ENCODE measurements at regions not wholly inside any gene's neighbourhood (a gene's known extent, or its start where the extent isn't known, plus 50 kb on each side); places are given as distances from the start of the nearest gene placed in this dataset.
A peak's percentile ranks its signal among the peaks of the same experiment; 100 is the strongest.
"Not testable (repeated sequence)": the region's sequence is repeated elsewhere in the genome, so short reads cannot be mapped to it uniquely, and the experiment has no call there.

GRCh38 chr5:1983401-1983800 is 100.7 kb upstream of the IRX4 start:
- H3K9me3 ChIP-seq, result no peaks in the 10 kb centered on the region
- DNase-seq, result no peak
- no peaks in the 10 kb centered on the region for H3K4me1 ChIP-seq
- intact Hi-C loops (cut with DNase I), result no loop called here
- no peak for TF ChIP-seq CTCF (IDR thresholded peaks at IDR 0.05)
- no peak overlapping the region for H3K4me3 ChIP-seq
- ATAC-seq, result no peak
- H3K36me3 ChIP-seq, result no peaks in the 10 kb centered on the region
- no peaks in the 10 kb centered on the region for H3K27me3 ChIP-seq (ENCODE audit: low read depth)
- no peak overlapping the region for H3K27ac ChIP-seq

- H3K4me1 ChIP-seq; intact Hi-C loops (cut with DNase I); ATAC-seq; DNase-seq; H3K9me3 ChIP-seq; H3K4me3 ChIP-seq; H3K36me3 ChIP-seq; H3K27me3 ChIP-seq (ENCODE audit: low read depth); H3K27ac ChIP-seq: not testable (repeated sequence)
Measured at GRCh38 chr5:1982561-1982960, 99.8 kb upstream of the IRX4 start.

- Histone ChIP-seq H3K27ac (no peak overlapping the region), H3K27me3 (ENCODE audit: low read depth) (peaks cover 4% of the 10 kb centered on the region), H3K36me3 (no peaks in the 10 kb centered on the region), H3K4me3 (no peak overlapping the region), H3K9me3 (no peaks in the 10 kb centered on the region), H3K4me1 (no peaks in the 10 kb centered on the region)
- intact Hi-C loops (cut with DNase I), result no loop called here
- DNase-seq (no peak), ATAC-seq (no peak)
- TF ChIP-seq CTCF (IDR thresholded peaks at IDR 0.05), result peak; percentile 6
Measured at GRCh38 chr5:1975898-1976765, 93.4 kb upstream of the IRX4 start.

- H3K4me1 ChIP-seq, result no peaks in the 10 kb centered on the region
- no peak overlapping the region for H3K4me3 ChIP-seq
- no peaks in the 10 kb centered on the region for H3K9me3 ChIP-seq
- intact Hi-C loops (cut with DNase I), result no loop called here
- ATAC-seq (no peak), DNase-seq (no peak)
- no peak overlapping the region for H3K27ac ChIP-seq
- no peaks in the 10 kb centered on the region for H3K36me3 ChIP-seq
- peaks cover 4% of the 10 kb centered on the region for H3K27me3 ChIP-seq (ENCODE audit: low read depth)
- TF ChIP-seq CTCF (IDR thresholded peaks at IDR 0.05), result no peak
Measured at GRCh38 chr5:1975406-1975715, 92.6 kb upstream of the IRX4 start.

- H3K4me1 ChIP-seq, result no peaks in the 10 kb centered on the region
- ATAC-seq (no peak), DNase-seq (no peak)
- H3K4me3 ChIP-seq, result no peak overlapping the region
- H3K36me3 ChIP-seq, result no peaks in the 10 kb centered on the region
- intact Hi-C loops (cut with DNase I), result no loop called here
- peaks cover 4% of the 10 kb centered on the region for H3K27me3 ChIP-seq (ENCODE audit: low read depth)
- TF ChIP-seq CTCF (IDR thresholded peaks at IDR 0.05), result no peak
- H3K9me3 ChIP-seq, result no peaks in the 10 kb centered on the region
- H3K27ac ChIP-seq, result no peak overlapping the region
Measured at GRCh38 chr5:1974501-1975405, 92.0 kb upstream of the IRX4 start.

- peaks cover 4% of the 10 kb centered on the region for H3K27me3 ChIP-seq (ENCODE audit: low read depth)
- ATAC-seq, result no peak
- no peak overlapping the region for H3K4me3 ChIP-seq
- TF ChIP-seq CTCF (IDR thresholded peaks at IDR 0.05), result no peak
- H3K27ac ChIP-seq, result no peak overlapping the region
- no peaks in the 10 kb centered on the region for H3K9me3 ChIP-seq
- no peaks in the 10 kb centered on the region for H3K4me1 ChIP-seq
- intact Hi-C loops (cut with DNase I), result no loop called here
- no peaks in the 10 kb centered on the region for H3K36me3 ChIP-seq
- no peak for DNase-seq
Measured at GRCh38 chr5:1974081-1974480, 91.4 kb upstream of the IRX4 start.

All from lower lobe of right lung (tissue), 2 donors.